HG02884 (cell line): ENCODE measurements at regions not wholly inside any gene's neighbourhood (a gene's known extent, or its start where the extent isn't known, plus 50 kb on each side); places are given as distances from the start of the nearest gene placed in this dataset.
"Not testable (repeated sequence)": the region's sequence is repeated elsewhere in the genome, so short reads cannot be mapped to it uniquely, and the experiment has no call there.

ENCODE experiments used
- ATAC-seq: cut with Tn5 transposase; IDR thresholded peaks from one replicate; pipeline ENCODE4 v1.9.1; 2021; ENCODE audit warnings: mild to moderate bottlenecking, moderate library complexity; ENCODE audit not compliant: unreplicated experiment

DNA sequence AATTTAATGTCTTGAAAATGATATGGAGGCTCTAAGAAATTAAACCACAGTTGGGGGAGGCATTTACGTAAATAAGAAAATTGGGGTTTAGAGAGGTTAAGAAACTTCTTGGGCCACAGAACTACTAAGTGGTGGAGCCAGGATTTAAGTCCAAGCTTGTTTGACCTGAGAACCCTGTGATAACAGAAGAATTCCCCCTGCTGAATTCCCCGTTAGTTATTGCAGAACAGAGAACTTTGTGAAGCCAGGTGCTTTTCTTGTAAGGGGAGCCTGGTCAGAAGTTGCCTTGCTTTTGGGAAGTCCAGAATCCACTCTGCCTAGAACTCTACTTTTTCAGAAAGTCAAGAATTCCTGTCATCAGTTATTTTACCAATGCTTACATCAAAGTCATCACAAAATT, 309.3 kb upstream of the SEMA6A start:
- peak; percentile 54 for ATAC-seq

DNA sequence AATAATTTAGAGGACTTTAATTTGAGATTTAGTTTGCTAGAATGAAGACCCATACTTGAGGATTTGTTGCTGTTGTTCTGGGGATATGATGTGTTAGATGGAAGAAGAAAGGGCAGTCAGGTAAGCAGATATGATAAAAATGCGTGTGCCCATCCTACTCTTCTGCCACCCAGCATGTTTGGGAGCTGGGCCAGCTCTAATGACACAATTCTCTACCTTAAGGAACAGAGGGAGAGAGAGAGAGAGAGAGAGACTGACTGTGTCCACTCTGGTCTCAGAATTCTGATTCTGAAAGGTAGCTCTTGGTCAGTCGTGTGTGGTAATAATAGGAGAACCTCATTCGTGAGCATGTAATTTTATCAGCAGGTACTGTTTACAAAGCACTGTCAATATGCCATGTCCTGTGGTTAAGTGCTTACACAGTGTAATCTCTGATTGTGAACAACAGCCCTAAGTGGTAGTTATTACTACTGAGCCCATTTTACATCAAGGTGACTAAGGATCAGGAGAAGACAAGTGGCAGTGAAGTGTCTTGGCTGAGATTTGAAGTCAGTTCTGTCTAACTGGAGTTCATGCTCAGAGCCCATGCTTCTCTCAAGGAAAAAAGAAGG, 307.4 kb upstream of the SEMA6A start:
- ATAC-seq, result no peak

DNA sequence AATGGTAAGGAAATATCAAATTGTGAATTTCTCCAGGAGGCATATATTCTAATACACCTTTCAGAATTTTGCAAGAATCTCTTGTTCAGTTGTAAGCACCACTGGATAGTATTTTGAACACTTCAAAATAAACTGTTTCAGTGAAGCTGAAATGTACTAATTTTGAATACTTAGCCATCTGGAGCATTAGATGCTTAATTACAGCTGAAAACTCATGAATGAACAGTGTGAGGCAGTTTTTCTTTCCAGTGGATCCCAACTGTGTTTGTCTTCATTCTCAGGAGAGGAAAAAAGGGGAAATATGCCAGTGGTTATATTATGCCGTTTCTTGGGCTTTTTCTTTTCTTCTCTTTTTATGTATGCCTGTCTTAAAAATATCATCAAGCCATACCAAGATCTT, 306.0 kb upstream of the SEMA6A start:
- ATAC-seq, result no peak

DNA sequence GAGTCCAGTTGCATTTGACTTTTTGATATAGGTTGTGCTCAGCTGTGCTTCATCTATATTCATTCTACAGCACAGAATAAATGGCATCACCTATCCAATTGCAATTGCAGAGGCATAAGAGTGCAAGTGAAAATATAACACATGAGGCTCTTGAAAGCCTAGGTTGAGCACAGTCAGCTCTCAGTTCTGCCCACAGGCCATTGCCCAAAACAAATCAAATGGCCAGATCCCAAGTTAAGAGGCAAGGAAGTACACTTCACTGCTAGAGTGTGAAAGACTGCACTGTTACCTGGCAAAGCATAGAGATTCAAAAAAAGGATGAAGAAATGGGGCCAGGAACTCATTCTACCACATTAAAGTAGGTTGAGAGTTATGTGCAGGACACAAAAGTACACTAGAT, 305.5 kb upstream of the SEMA6A start:
- no peak for ATAC-seq

DNA sequence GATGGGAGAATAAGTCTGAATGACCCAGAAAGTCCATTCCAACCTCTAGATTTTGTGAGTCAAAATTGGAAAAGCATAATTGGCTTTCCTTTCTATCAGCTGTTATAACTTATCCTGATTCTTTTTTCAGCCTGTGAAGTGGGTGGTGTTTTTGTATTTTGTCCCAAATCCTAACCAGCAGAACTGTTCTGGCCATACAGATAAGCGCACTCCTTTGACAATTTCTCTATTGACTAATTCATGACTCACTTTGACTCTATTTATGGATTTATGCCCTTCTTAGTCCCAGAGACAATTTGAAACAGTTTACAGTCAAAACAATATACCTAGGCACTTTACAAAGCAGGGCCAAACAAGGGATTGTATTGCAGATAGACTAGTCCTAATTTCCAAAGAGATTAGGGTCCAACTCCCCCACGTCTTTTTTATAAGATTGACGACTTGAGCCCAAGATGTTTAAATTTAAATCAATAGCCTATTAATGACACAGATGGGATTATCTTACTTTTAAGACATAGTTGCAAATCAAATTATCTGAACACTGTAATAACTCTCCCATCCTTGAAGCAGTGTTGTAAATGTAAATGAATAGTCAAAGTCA, 301.7 kb upstream of the SEMA6A start:
- no peak for ATAC-seq

DNA sequence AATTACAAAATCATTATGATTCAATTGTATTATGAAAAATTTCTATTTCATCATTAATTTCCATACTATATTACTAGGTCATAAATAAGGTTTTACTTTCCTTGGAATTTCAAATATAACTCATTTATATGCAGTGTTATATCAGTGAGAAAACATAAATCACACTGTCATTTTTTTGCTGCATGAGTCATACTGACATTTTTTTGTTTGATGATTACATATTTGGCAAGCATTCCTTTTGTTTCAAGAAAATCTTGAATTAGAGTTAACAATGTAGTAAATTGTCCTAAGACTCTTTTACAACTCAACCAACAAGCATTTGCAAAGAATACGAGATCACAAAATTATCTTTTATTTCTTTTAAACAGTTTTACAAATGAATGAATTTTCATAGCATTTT, 298.4 kb upstream of the SEMA6A start:
- no peak for ATAC-seq

DNA sequence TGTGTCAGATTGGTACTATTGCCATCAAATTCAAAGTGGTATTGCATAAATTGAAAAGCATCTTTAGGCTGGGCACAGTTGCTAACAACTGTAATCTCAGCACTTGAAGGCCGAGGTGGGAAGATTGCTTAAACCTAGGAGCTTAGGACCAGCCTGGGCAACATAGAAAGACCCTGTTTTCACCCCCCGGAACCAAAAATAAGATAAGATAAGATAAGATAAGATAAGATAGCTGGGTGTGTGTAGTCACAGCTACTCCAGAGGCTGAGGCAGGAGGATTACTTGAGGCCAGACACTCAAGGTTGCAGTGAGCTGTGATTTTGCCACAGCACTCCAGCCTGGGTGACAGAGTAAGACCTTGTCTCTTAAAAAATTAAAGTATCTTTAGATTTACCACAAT, 297.9 kb upstream of the SEMA6A start:
- no peak for ATAC-seq

DNA sequence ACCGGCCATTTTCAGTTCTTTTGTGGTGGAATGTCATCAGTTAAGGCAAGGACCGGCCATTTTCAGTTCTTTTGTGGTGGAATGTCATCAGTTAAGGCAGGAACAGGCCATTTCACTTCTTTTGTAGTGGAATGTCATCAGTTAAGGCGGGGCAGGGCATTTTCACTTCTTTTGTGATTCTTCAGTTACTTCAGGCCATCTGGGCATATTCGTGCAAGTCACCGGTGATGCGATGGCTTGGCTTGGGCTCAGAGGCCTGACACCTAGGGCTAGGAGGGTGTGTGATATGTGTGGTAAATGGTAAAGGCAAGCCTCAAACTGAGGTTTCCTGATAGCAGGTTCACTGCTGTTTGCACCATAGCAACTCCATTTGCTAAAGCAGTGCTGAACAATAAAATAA, 293.2 kb upstream of the SEMA6A start:
- not testable (repeated sequence) for ATAC-seq

DNA sequence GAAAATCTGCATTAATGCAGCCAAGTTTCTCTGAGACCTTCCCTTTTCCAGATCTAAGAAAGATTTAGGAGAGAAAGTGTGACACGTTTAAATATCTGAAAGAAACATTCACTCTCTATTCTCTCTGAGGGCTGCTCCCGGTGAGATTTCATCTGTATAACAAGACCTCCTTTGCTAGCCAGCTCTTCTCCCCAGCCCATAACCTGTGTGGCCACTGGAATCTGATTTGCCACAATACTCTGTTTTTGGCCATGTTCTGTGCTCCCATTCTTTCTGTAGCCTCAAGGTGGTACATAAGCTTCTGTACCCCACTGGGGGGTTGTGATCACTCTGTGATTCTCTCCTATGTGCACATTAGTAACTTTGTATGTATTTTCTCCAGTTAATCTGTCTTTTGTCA, 291.0 kb upstream of the SEMA6A start:
- ATAC-seq, result no peak

DNA sequence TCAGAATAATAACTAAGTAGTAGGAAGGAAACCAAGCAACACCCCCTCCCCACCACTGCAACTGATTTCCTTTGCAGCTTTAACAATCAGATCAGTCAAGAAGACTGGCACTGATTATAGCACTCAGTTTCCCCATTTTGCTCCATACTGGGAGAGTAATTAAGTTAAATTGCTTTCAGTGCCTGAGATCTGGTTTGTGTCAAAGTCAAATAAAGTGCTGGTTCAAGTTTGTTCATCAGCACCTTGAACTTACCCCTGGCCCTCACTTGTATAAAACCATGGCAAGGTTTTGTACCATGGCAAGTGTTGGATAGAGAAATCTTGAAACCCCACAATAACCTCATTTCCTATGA, 290.2 kb upstream of the SEMA6A start:
- no peak for ATAC-seq

DNA sequence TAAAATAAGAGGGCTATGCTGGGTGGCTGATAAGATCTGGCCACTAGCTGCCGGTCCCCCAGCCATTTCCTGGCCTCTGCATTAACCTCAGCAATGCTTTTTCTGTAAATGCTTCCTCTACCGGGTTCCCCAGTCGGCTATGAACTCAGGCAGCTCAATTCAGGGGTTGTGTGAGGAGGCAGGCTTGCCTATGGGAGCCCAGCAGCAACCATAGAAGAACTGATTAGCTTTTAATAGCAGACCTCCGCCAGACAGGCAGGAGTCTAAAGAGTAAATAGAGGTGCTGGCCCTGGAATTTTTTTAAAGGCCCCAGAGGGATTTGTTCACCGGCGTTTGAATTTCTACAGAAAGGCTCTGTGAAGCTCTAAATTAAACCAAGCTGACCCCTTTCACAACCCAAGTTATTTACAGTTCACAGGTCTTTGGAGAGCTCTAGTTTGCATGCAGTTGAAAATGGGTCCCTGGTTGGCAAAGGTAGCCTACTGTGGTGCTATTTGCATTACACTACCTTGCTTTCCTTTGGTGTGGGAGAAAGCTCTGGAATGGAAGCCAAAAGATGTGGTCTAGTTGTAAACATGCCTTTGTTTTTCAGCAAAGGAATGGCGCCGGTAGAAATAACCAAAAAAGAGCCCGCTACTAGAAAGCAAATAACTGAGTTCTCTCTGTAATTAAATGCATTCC, 289.7 kb upstream of the SEMA6A start:
- no peak for ATAC-seq

DNA sequence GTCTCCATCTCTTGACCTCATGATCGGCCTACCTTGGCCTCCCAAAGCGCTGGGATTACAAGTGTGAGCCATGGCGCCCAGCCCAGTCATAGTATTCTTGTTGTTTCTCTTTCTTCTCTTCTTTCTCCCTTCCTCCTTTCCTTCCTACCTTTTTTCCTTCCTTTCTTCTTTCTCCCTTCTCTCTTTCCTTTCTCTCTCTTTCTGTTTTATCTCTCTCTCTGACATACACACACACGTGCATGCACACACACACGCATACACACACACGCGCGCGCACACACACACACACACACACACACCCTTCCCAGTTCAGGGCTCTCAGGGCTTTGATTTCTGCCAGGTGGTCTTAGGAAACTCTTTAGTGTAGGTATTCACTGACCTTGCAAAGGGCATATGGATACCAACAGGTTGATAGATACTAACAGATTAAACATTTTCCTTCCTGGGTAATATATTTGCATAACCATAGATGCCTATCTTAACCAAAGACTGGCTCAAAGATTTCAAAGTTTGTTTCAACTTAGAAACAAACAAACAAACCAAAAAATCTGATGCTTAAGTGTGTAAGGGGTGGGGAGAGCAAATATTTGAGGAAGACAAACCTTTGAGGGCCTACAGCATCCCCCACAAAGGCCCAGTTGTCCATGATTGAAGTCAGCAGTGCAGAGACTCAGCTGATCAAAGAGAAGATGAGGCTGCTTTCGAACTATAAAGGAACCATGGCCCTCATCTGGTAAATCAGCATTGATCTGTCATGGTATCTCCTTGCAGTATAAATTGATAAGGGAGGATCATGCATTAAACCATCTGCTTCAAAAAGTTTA, 288.2 kb upstream of the SEMA6A start:
- ATAC-seq, result no peak

DNA sequence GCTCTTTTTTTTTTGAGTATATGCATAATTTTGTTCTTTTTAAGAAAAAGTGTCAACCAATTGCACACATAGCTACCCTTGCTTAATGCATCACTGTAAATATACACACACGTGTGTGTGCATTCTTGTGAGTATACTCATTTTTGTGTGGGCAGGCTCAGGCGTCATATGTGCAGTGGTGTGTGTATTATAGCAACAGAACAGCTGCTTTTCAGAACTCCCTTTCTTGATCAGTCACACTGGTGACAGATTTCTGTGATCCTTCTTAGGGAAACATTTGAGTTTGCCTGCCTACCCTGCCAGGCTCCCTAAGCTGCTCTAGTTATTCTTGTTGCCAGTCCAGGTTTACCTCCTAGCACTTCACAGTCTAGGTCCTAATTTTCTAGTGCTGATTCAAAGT, 287.0 kb upstream of the SEMA6A start:
- no peak for ATAC-seq

DNA sequence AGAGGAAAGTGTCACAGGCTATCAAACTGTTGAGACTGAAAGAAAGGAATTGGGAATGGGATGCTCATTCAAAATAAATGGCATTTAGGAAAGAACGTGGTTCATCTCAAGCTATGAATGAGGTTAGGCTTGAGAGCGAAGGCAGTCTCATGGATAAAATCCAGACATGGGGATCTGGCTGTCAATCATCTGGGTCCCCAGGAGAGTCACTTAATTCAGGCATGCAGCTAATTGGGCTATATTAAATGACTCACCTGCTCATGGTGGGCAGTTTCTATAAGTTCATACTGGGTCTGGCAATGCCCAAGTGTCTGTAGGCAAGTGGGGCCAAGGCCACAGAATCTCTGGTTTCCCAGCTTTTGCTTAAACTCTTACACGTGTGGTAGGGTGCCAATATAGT, 286.5 kb upstream of the SEMA6A start:
- no peak for ATAC-seq

DNA sequence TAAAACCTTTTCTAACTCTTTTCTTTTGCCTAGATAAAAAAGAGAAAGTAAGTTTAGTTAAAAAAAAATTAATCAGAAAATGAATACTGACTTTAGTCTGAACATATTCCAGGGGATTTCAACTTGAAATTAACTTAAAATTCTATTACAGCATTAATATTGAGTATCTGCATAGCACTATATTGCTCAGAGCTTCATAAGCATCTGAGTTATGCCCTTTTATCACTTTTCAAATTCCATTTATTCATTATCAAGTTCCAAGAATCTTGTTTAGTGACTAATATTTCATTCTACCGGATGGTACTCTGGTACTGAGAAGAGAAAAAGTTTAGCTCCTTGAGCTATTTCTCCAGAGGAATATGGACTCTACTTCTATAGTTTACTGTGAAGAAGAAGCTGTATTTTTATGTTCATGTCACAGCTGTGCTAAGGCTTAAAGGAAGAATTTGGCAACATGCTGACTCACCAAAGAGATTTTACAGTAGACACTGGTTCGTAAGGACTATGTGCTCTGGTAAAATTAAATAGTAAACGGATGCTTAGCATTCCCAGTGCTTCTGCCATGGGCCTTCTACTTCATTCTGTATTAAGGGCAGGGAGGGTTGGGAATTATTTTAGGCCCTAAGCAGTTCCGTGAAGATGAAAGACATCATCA, 285.2 kb upstream of the SEMA6A start:
- no peak for ATAC-seq

DNA sequence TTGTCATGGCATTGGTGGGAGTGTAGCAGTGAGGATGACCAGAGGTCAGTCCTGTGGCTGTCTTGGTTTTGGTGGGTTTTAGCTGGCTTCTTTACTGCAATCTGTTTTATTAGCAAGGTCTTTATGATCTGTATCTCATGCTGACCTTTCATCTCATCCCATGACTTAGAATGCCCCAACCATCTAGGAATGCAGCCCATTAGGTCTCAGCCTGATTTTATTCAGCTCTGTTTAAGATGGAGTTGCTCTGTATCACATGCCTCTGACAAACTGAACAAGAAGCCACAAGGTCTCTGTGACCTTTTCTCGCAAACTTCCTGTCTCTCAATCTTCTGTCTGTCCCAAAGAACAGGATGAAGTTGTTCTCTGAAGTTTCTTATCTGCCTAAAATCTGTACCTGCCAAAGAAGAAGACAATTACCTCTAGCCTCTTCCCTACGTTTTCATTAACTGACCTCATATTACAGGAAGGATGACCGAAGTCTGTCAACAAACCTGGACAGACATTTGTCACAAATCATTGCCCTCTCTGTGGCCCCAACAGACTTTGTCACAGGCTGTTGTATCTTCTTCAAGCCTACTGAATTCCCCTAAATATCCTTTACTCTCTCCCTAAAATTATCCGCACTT, 284.2 kb upstream of the SEMA6A start:
- ATAC-seq, result no peak

DNA sequence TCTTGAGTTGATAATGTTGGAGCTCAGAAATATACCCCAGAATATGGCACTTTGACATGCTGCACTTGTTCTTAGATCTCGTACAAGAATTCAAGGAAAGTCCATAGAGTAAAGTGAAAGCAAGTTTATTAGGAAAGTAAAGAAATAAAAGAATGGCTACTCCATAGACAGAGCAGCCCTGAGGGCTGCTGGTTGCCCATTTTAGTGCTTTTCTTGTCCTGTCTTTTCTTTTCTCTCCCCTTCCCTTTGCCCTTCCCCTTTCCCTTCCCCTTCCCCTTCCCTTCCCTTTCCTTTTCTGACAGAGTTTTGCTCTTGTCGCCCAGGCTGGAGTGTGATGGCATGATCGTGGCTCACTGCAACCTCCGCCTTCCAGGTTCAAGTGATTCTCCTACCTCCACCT, 283.4 kb upstream of the SEMA6A start:
- ATAC-seq, result not testable (repeated sequence)

DNA sequence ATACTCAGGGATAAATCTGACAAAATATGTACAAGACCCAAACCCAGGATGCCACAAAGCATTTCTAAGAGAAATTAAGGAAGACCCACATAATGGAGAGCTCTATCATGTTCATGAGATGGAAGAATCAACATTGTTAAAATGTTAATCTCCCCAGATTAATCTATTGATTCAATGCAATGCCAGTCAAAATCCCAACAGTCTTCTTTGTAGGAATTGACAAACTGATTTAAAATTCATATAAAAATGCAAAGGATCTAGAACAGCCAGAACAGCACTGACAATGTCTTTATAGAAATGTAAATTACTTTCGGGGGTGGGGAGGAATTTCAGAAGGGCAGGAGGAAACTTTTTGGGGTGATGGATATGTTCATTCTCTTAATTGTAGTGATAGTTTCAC, 281.6 kb upstream of the SEMA6A start:
- no peak for ATAC-seq

DNA sequence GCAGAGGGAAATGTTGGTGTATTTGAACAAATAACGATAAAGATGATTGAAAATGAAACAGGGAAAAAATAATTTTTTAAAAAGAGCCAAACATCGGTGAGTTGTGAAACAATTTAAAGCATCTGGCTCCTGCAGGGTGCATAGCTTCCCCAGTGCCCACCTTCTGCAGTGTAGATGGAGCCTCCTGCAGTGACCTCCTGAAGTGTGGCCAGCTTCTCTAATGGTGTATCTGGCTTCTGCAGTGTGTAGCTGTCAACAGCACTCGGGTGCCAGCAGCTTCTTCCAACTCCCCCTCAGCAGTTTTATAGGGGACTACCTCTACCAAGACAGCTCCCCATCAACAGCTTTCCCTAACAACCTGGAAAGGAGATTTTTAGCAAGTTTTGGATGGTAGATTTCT, 279.4 kb upstream of the SEMA6A start:
- no peak for ATAC-seq

DNA sequence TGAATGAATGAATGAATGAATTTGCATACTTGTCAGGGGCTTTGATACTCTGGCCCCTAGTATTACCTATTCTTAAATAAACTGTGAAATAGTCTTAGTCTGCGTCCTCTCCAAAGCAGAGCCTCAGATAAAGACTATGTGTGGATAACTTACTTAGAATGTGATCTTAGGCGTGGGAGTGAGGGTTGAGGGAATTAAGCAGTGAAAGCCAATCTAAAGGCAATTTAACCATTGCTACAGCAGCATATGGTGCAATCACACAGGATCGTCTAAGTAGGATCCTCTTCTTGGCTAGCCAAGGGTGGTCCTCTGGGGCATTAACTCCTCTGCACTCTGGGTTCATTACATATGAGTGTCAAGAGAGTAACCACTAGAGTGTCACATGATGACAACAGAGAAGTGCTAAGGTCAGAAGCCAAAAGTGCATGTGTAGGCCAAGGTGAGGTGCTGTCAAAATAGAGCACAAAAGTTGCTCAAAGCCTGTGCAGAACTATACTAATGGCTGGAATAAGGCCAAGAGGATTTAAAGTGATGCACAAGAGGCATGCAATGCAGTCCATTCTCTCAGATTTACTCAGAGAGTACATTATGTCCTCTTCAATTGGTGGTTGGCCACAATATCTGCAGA, 274.4 kb upstream of the SEMA6A start:
- no peak for ATAC-seq
